ENCODE measurements at regions not wholly inside any gene's neighbourhood (a gene's known extent, or its start where the extent isn't known, plus 50 kb on each side); places are given as distances from the start of the nearest gene placed in this dataset.
"Not testable (repeated sequence)": the region's sequence is repeated elsewhere in the genome, so short reads cannot be mapped to it uniquely, and the experiment has no call there.

- no peak for DNase-seq (ENCODE audit: low read depth)
- no peak overlapping the region for H3K4me3 ChIP-seq (ENCODE audit: low read depth, low read length)
- no peak for TF ChIP-seq CTCF (IDR thresholded peaks at IDR 0.05; ENCODE audit: low read depth, low read length, missing control alignments)
- in situ Hi-C loops (cut with HindIII; ENCODE audit: low sequenced_read_pairs), result no loop called here
Observed at GRCh38 chr4:184282251-184282713, 64.6 kb upstream of the ENPP6 start.

DNA sequence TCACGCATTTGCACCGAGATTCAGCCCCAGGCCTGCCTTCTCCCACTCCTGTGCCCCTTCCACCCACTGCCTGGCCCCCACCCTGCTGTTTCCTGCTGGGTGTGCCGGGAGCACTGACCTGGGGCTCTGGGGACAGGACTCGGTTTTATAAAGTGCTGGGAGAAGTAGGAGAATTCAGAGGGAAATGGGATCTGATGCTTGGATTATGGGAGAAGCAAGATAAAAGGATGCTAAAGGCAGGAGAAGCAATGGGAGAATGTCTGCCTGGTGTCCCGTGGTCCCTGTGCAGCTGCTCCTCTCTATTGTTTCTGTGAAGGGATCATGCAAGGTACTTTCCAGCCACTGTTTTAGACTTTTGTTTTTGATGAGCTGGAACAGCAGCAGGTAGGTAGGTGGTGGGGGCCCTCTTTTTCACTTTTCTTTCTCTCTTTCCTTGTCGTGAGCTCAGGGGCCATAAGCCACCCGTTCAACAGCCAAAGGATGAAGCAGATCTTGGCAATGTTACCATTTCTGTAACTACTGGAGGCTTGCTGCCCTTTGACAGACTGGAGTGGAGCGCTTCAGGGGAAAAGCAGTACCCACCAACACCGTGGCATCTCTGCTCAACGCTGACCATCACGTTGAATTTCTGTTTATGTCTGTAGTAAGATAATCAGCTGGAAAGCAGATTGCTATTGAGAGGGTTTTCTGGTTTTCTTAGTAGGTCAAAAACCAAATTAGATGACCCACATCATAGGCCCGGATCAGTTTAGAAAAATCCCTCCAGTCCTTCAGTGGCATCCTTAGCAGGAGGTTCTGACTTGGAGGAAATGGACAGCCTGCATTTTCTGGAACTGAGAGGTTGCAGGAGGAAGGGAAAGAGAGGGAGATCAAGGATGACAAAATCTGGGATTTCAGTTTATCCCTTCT is 63.8 kb upstream of the ENPP6 start:
- TF ChIP-seq CTCF (IDR thresholded peaks at IDR 0.05; ENCODE audit: low read depth, low read length, missing control alignments), result no peak
- DNase-seq (ENCODE audit: low read depth), result no peak
- no peak overlapping the region for H3K4me3 ChIP-seq (ENCODE audit: low read depth, low read length)
- in situ Hi-C loops (cut with HindIII; ENCODE audit: low sequenced_read_pairs), result no loop called here

DNA sequence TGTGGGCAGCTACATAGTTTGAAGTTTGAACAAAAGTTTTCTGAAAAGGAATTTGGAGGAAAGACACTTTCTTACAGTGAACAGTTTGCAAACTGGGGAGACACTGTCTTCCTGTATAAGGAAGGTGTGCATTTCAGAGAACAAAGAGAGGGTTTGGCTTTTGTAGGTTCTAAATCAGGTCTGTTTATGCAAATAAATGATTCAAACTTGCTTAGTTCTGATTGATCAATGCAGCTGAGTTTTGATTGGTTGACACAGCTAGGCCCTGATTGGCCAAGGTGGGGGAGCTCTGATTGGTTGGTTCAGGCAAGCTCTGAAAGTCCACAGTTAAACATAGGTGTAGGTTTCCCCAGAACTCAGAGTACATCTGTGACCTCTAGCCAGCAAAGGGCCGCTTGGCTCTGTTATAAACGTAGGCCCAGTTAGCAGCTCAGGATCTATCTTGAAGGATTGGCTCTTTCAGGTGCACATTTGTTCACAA is 63.0 kb upstream of the ENPP6 start:
- H3K4me3 ChIP-seq (ENCODE audit: low read depth, low read length), result no peak overlapping the region
- TF ChIP-seq CTCF (IDR thresholded peaks at IDR 0.05; ENCODE audit: low read depth, low read length, missing control alignments), result no peak
- in situ Hi-C loops (cut with HindIII; ENCODE audit: low sequenced_read_pairs), result no loop called here
- DNase-seq (ENCODE audit: low read depth), result no peak

DNA sequence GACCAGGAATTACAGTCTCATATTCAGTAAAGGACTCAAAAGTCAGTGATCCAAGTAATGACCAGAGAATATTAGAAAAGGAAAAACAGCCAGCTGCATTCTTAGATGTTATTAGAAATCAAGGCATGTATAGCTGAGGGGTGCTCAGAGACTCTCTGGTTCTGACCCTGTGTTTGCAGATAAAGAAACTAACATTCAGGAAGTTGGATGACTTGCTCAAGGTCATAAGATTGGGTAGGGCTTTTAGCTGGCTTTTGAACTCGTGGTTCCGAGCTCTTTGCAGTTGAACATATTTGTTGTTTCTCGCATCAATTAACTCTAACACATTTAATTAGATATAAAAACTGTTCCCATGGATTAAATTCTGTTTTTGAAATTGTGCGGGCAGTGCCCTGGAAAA is 62.5 kb upstream of the ENPP6 start:
- DNase-seq (ENCODE audit: low read depth), result no peak
- in situ Hi-C loops (cut with HindIII; ENCODE audit: low sequenced_read_pairs), result no loop called here
- no peak overlapping the region for H3K4me3 ChIP-seq (ENCODE audit: low read depth, low read length)
- no peak for TF ChIP-seq CTCF (IDR thresholded peaks at IDR 0.05; ENCODE audit: low read depth, low read length, missing control alignments)

DNA sequence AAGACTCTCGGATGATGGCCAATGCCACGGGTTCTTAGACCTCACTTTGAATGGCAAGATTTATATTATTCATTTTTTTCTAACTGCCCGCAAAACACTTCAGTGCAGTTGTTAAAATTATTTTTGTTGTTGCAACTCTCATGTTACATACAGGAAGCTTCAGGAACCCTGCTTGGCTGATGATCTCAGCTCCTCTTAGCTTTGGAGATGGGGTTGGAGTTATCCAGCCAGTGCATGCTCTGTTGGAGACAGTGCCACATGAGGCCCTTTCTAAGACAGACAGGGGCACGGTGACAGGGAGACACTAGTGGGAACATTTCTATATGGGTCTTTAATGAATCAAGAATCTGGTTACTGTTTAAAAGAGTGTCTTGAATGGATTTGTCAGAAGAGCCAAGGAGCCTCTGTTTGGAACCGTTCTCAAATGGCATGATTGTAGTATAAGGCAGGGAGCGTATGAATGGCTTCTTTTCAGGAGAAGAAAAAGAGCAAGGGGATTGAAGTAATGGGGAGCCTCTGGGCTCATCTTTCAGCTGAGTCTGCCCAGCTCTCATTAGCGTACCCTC is 61.9 kb upstream of the ENPP6 start:
- no peak for DNase-seq (ENCODE audit: low read depth)
- in situ Hi-C loops (cut with HindIII; ENCODE audit: low sequenced_read_pairs), result no loop called here
- no peak overlapping the region for H3K4me3 ChIP-seq (ENCODE audit: low read depth, low read length)
- TF ChIP-seq CTCF (IDR thresholded peaks at IDR 0.05; ENCODE audit: low read depth, low read length, missing control alignments), result no peak

- in situ Hi-C loops (cut with HindIII; ENCODE audit: low sequenced_read_pairs); H3K4me3 ChIP-seq (ENCODE audit: low read depth, low read length); DNase-seq (ENCODE audit: low read depth): not testable (repeated sequence)
Observed at GRCh38 chr4:184277769-184278168, 60.1 kb upstream of the ENPP6 start.

- H3K4me3 ChIP-seq (ENCODE audit: low read depth, low read length); DNase-seq (ENCODE audit: low read depth); in situ Hi-C loops (cut with HindIII; ENCODE audit: low sequenced_read_pairs): not testable (repeated sequence)
Observed at GRCh38 chr4:184277010-184277409, 59.3 kb upstream of the ENPP6 start.

DNA sequence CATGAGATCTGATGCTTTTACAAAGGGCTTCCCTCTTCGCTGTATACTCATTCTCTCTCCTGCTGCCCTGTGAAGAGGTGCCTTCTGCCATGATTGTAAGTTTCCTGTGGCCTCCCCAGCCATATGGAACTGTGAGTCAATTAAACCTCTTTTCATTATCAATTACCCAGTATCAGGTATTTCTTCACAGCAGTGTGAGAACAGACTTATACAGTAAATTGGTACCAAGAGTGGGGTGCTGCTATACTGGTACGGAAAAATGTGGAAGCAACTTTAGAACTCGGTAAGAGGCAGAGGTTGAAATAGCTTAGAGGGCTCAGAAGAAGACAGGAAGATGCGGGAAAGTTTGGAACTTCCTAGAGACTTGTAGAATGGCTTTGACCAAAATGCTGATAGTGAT is 58.7 kb upstream of the ENPP6 start:
- DNase-seq (ENCODE audit: low read depth); H3K4me3 ChIP-seq (ENCODE audit: low read depth, low read length); in situ Hi-C loops (cut with HindIII; ENCODE audit: low sequenced_read_pairs): not testable (repeated sequence)

Data from astrocyte of the cerebellum (primary cell).